Stimulated activated CD4-positive, alpha-beta T cell treated with anti-CD3 and anti-CD28 coated beads, Interleukin-12 subunit alpha, Interleukin-12 subunit beta, amount 100 ng/mL, for 24 hours (primary cell): ENCODE measurements at regions not wholly inside any gene's neighbourhood (a gene's known extent, or its start where the extent isn't known, plus 50 kb on each side); places are given as distances from the start of the nearest gene placed in this dataset.
A peak's percentile ranks its signal among the peaks of the same experiment; 100 is the strongest.

Experiments
- DNase-seq, 2 experiments: peaks; one replicate each; pipeline ENCODE4 v3.0.0-alpha.2; 2020; ENCODE audit warnings: low read depth in 2 of 2

DNA sequence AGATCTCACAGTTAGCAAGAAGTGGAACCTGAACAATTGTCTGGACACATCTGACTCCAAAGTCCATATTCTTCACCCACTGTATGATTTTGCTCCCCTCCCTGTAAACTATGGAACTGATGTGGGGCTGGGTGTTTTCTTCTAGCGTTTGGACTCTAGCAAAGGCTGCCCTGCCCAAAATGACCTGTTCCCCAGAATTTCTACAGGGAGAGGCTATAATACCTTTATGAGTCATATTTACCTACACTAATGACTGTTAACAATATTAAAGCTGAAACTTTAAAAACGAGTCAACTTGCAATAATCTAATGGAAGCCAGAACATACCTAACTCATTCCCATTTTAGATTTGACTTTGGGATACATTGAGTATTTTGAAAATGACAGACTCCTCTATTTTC lies 531.2 kb upstream of the CFAP20DC start:
- DNase-seq: no peak

DNA sequence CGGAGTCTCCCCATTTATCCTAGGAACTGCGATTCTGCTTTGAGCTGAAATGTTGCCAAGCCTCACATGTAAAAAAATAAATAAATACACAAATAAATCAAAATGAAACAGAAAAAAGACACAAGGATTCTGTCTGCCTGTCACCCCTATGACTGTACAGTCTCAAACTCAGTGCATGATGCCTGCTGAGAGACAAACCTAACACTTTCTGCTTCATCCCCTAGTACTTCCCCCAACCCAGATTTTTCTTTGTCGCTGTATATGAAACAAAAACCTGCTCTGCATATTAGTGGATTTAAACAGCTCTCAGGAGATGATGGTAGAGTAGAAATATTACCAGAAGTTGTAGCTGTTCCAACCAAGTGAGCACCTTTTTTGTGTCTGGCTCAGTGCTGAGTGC lies 530.7 kb upstream of the CFAP20DC start:
- DNase-seq: no peak

DNA sequence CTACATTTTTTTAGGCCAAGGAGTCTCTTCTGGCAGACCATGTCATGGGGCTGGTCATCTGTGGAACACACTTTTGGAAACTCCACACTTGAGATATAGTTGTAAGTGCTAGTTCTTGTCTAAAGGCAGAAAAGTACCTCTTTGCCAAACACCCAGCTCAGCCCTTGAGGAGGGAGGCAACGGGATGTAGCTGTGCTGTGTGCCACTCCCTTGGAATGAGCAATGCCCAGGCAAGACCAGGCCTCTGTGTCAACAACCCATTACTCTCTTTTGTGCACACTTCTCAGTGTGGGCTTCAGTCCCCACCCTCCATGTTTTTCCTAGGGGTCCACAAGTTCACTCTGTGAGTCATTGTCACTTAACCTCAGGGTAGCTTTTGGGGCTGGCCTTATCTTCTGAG lies 528.3 kb upstream of the CFAP20DC start:
- DNase-seq: no peak

DNA sequence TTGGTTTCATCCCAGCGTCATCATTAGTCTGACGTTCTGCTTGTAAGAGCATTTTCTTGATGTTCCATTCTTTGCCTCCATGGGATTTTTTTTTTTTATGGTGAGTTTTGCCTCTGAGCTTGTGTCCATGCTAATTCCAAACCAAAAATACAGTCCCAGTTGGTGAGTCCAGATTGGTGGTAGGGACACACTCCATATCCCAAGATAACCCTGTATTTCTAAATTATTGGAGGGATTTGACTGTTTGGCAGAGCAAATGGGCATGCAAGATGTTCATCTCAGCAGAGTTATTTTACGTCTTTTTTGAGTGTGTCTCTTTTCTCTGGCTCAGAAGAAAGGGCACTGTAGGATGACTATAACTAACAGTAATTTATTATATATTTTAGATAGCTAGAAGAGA lies 526.8 kb upstream of the CFAP20DC start:
- DNase-seq: no peak

DNA sequence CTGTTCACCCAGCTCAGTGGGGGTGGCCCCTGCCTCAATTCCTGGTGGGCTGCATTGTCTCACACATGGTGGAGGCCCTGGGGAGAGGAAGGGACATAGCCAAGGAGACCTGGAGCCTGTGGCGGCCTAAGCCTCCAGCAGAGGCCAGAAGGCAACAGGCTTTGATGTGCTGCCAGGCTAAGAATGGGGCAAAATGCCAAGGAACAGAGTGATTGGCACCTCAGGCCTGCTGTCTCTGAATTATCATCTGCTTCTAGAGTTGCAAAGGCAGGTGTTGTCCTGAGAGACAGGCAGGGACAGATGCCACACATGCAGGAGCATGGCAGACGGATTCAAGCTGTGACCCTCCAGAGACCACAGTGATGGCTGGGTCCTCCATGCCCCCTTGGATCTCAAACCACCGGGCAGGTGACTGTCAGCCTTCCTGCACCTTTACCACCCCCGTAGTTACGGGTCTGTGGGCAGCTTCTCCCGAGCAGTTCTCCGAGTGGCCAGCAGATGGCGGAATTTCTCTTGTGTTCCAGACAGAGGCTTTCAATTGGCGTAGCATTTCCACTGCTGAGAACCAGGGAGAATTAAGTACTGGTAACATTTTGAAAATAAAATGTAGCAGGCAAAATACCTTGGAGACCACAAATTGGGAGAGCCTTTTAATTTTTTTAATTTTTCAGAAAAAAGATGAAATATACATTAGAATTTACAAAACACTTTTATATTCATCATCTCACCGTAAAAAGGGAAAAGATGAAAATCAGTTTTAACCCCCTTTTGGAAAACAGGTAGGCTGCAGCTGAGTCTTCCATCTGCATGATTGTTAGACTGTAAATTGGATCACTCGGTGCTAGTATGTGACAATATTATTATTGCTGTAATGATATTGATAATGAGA lies 525.5 kb upstream of the CFAP20DC start:
- peak; percentile 71 to 91 for DNase-seq

DNA sequence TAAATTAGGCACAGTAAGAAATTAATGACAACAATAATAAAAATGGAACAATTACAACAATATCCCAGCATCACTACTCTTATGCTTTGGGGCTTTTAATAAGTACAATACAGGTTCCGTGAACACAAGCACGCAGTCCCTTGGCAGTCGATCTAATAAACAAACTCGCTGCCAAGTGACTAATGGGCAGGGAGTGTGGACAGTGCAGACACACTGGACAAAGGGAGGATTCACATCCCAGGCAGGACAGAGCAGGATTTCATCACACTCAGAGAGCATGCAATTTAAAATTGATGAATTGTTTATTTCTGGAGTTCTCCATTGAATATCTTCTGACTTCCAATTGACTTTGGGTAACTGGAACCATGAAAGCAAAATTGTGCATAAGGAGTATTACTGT lies 524.1 kb upstream of the CFAP20DC start:
- DNase-seq: no peak

DNA sequence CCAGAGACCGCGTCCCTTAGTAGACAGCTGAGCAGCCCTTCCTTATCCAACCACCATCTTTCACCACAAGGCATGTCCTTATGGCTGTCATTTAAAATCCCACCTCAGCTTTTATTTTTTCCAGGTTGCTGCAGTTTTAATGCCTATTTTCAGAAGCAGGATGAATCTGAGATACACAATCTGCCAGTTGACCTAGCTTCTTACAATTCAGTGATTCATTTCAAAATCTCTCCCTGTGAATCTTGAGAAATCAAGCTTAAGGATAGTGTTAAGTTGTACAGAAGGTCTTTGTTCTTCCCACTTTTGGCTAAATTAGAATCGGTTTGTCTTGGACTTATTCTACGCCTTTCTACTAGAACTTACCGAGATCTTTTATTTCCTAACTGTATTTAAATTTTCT lies 522.3 kb upstream of the CFAP20DC start:
- DNase-seq: no peak

DNA sequence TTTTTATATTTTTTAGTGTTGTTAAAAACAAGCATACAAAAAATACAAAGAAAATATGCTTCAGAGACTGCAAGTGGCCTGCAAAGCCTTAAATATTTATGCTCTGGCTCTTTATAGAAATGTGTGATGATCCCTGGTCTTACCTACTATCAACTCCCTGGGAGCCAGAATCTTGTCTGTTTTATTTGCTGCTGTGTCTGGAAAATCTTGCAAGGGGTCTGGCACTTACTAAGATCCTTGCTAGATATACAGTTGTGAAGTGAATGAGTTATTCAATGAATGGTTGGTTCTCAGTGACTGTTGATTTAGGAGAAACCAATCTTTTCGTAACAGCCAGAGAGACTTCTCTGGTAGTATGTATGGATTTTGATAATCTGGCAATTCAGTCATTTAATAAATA lies 521.0 kb upstream of the CFAP20DC start:
- DNase-seq: no peak

DNA sequence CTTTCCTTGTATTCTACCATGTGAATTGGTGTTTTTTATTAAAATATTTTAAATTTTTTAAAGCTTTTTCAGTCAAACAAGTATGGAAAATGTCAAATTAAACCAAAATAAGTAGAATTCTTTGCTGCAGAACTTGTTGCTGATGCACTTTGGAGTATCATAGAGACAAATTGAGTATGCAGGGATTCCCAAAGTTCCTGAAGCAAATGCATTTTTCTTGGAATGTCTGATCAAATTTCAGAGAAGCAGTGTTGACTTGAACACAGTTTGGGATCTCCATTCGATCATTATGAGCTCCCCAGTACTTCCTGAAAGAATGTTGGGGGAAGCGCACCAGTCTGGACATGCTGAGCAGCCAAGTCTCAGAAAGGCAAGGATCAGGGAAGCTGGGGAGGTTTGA lies 517.8 kb upstream of the CFAP20DC start:
- DNase-seq: no peak

DNA sequence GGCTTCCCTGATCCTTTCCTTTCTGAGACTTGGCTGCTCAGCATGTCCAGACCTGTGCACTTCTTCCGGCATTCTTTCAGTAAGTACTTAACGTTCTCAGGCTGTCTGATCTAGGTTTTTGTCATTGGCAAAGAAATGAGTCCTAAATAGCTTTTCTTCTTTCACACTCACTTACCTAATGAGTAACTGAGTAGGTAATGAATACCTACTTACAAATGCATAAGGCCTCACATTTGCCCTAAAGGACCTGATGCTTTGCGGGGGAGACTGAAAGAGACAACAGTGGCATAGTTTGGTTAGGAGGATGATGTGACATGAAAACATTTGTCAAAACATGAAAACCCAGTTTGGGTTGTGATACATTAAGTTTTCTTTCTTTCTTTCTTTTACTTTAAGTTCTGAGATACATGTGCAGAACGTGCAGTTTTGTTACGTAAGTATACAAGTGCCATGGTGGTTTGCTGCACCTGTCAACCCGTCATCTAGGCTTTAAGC lies 516.7 kb upstream of the CFAP20DC start:
- DNase-seq: no peak

DNA sequence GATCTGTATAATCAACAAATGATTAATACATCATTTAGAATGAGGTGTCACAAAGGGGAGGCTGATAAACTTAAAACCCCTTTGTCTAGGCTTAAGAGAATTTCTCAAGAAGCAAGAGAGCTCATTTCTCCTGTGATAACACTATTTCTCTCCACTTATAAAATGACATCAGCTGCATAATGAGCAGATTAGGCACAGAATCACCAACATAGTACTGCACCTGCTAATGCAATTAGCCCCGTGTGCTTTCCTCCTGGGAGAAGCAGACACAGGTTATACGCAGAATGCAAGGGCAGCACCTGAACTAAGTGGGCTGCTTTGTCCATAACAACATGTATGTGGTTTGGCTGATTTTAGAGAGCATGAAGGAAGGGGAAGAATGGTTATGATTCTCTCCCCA lies 515.3 kb upstream of the CFAP20DC start:
- no peak for DNase-seq

DNA sequence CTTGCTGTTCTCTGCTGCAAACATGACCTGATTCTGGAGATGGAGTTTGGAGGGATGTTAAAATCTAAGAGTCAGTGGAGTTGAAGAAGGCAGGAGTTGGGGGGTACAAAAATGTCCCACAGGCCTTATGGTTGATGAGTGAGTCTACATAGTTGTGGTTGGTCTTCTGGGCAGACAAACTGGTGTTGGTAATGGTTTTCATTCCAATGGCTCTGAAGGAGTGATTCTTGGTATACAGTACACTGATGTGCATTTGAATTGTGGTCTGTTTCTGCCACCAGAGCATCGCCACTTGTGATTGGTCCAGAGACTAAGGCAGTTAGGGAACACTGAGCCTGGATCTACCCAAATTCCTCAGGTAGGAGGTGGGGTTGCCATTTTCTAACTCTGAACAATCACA lies 514.1 kb upstream of the CFAP20DC start:
- no peak for DNase-seq

DNA sequence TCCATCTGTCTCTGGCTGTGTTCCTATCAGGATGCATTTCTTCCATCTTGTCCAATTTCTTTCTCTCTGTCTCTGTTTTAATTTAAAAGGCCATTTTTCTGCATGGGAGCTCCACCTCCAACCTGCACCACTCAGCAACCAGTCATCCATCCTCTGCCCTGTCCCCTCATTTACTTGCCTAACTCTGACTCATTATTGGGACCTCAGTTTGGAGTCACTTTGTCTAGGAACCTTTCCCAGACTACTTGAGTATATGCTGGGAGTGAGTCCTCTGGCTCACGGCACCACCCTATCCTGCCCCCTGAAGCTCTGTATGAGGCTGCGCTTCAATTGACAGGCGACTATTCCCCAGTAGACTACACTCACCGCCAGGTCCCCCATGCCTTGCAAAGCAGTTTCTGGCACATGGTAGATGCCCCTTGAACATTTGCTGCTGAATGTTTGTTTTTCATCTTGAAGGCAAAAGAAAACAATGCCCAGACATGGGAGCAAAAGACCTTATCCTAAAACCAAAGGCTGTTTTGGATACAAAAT lies 513.3 kb upstream of the CFAP20DC start:
- no peak for DNase-seq

DNA sequence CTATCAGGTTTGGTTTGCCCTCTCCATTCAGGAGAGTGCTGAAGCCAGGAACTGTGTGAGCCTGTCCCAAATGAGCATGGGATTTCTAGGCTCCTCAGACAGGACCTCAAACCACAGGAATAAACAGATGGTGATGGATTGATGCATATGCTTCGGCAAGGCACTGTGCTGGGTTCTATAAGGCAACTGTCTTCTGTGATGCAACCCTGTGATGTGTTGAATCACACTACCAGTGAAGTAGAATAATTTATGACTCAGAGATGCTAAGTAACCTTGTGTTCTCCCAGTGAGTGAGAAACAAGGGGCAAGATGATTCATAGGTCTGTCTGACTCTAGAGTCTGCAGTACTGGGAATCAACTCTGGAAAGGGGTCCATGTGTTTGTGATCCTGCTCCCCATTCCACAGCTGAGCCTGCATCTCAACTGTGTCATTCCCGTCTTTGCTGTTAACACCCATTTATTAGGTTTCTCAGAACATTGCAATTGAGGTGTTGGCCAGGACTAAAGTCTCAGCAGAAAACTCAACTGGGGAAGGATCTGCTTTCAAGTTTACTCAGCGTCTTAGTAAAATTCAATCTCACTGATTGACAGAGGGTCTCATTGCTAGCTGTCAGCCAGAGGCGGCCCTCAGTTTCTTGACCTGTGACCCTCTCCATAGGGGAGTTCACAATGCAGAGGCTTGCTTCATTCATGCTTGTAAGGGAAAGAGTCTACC lies 510.1 kb upstream of the CFAP20DC start:
- peak in 1 of 2 experiments; percentile 11 for DNase-seq

DNA sequence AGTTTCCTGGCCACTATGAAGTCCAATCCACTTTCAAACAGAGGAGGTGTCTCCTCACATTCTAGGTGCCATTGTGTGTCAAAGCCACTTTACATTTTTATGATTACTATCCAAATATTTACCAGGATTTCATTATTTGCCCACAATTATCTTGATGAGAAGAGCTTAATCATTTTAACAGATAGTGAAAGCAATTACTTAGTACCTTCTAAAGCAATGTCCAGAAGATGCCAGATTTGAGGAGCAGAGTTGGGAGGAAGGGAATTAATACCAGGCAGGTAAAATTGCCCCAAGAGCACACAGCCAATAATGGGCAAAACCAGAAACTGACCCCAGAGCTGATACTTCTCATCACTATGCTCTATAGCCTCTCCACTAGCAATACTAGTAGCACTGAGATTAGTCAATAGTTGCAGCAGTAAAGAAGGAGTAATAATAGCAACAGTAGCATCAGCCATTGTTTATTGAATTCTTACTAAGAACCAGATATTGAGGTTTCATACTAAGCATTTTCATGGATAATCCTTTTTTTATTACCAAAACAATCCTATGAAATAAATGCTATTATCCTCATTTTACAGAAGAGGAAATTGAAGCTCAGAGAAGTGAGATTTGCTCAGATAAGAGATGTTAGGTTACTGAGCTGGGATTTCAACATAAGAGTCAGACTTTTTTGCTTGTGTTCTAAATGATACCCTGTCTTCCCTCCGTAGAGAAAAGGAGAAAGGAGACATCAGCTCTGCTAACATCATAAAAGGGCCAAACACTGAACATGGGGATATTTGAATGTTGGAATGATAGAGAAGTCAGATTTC lies 509.3 kb upstream of the CFAP20DC start:
- no peak for DNase-seq

DNA sequence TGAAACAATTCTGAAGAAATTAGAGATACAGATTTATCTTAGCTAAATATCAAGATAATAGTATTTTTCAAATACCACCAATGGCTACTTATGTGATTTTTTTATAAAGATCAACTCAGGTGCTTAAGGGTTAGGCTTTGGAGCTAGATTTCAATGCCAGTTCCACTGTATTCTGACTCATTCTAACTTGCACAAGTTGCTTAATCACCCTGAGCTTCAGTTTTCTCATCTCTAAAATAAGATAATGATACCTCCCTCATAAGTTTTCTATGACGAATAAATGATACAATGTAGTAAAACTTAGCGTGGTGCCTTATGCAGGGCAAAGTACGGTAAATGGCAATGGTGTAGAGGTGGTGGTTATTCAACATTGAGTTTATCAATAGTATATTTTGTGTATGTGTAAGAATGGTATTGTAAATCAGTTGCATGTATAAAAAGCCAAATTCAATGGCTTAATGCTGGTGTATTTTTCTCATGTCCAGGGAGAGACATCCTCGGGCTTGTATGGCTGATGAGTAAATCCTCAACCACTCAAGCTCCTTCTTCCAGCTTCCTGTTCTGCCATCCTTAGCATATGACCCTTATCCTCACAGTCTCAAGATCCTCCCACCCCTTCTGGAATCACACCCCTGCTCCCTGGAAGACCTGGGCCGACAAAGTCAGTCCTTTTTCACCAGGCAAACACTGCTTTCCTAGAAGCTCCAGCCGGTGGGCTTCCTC lies 505.9 kb upstream of the CFAP20DC start:
- no peak for DNase-seq

DNA sequence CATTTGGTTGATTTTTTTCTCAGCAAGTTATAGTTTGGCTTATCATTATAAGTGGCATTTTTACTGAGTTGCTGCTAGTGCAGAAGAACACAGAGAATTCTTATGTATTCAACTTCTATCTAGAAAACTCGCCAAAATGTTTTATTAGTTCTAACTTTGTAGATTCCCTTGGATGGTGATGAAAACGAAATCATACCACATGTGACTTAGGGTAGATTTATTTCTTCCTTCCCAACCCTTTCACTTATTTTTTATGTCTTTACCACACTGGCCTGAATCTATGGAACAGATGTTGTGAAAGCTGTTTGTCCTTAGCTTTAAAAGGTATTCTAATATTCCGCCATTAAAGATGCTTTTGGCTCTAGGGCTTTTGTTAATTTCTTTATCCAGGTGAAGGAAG lies 503.3 kb upstream of the CFAP20DC start:
- DNase-seq: no peak

DNA sequence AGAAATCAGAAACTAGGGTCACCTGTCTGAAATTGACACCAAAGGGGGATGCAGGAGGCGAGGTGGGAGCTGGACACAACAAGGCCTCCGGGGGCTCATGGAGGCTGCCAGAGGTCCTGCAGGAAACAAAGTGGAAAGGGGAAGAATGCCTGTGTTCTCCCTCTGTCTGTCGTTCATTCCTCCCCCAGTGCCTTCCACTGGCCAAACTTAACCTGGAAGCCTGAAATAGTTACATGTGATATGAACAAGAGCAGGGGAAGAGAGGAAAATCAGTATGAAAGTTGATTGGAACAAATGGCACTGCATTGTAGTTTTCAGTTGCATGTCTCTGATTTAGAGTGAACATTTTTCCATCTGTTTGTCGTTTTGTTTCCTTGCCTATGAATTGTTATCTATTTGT lies 502.0 kb upstream of the CFAP20DC start:
- DNase-seq: no peak

DNA sequence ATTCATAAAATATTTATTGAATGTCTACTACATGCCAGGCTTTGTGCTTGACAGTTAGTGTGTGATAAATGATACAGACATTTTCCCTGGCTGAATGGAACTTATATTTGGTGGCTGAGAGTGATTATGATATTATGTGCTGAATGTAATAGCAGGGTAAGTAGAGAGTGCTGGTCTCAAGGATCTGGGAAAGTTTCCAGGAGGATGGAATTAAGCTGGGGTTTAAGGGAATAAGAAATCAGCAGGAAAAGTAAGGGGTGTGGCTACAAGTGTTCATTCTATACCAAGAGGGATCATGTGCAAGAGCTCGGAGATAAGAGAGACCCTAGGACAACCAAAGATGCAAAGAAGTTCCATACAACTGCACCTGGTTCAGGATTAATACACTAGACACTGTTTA lies 500.1 kb upstream of the CFAP20DC start:
- DNase-seq: no peak

DNA sequence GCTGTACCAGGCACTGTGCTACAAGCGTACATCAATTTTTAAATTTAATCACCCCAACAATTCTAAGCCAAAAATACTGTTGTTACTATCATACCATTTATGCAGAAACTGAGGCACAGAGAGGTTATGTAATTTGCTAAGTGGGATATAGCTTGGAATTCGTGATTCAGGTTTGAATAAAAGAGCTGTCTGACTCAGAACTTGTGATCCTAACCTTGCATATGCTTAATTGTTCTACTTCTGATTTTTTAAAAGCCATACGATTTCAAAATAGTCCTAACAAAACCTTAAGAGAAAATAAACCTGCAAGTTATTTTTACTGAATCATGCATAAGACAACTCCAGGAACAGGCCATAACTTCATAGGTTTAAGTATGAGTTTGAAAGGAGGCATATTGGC lies 498.0 kb upstream of the CFAP20DC start:
- no peak for DNase-seq

DNA sequence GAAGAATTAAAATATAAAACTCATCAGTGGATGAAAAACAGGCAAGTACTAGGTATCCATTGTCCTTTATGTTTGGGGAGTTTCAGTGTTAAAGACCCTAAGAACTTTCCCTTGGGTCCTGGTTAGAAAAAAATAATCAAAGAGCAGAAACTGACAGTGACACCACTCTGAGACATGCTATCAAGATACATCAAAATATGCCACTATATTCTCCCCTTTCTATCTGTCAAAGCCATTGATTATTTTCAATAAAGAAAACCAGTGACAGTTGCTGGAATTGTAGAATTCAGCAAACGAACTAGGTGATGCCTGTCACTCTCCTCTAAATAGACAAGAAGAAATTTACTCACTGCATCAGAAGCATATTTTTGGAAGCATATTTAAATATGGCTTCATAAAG lies 496.7 kb upstream of the CFAP20DC start:
- DNase-seq: no peak
